HepG2 (cell line): ENCODE measurements at regions not wholly inside any gene's neighbourhood (a gene's known extent, or its start where the extent isn't known, plus 50 kb on each side); places are given as distances from the start of the nearest gene placed in this dataset.

Experiments used
- ATAC-seq: fragments of 200-7000 bp; cut with Tn5 transposase; 3 replicates; pipeline ENCODE4 v1.9.1; 2020; ENCODE audit warnings: mild to moderate bottlenecking, moderate library complexity
- BruUV-seq: library from RNA; stranded (reverse); fragments of 400-500 nt; replicated peaks from 2 replicates; lab custom pipeline; 2021; lab: Mats Ljungman, UMichigan
- CTCF ChIA-PET: fragments of 300-600 bp; formaldehyde crosslinking; extraction: SDS; loops from one replicate; lab custom pipeline; 2021; ENCODE audit warnings: low total read pairs, inconsistent platforms, low intra/inter-chr PET ratio; lab: Yijun Ruan, JAX
- POLR2A ChIA-PET: fragments of 350-600 bp; sonication (Branson Sonifier 250); formaldehyde crosslinking; loops from one replicate; lab custom pipeline; 2020; ENCODE audit warnings: antibody characterized with exemption, inconsistent platforms; lab: Yijun Ruan, JAX
- DNase-seq: peaks from one replicate; pipeline ENCODE4 v3.0.0-alpha.2; 2015; ENCODE audit warnings: low spot score
- FAIRE-seq: peaks from 3 replicates; lab custom pipeline; 2011; peaks lifted over from hg19 to GRCh38; lab: Jason Lieb, UNC
- H2AFZ ChIP-seq: one replicate; pipeline ENCODE4 v1.6.1; 2011; ENCODE audit warnings: low read length, inconsistent platforms
- H3K27ac ChIP-seq: fragments of 300-600 bp; 3 replicates; pipeline ENCODE4 v1.8.0; 2011; ENCODE audit warnings: mixed run types, mild to moderate bottlenecking, mixed read lengths, low read length, inconsistent platforms; ENCODE audit not compliant: insufficient read depth; ENCODE audit errors: extremely low read length
- H3K27me3 ChIP-seq, 2 experiments: fragments of 200-600 bp in 1 of 2; 2 replicates in 1 of 2; 3 replicates in 1 of 2; pipeline versions ENCODE4 v1.6.0 to v1.8.0; 2011; ENCODE audit warnings: low read length in 2 of 2, mild to moderate bottlenecking in 2 of 2, moderate library complexity in 2 of 2, inconsistent platforms in 1 of 2; ENCODE audit not compliant: insufficient read depth in 2 of 2, control insufficient read depth in 1 of 2
- H3K36me3 ChIP-seq, 2 experiments: fragments of 200-600 bp in 1 of 2; replicated peaks in 1 of 2; 2 replicates in 1 of 2; 3 replicates in 1 of 2; pipeline versions ENCODE4 v1.5.1 to v1.8.0; 2011; ENCODE audit warnings: low read length in 2 of 2, inconsistent platforms in 1 of 2; ENCODE audit not compliant: insufficient read depth in 2 of 2, control insufficient read depth in 1 of 2
- H3K4me1 ChIP-seq: 2 replicates; pipeline ENCODE4 v1.5.1; 2012; ENCODE audit warnings: low read length, inconsistent platforms; ENCODE audit not compliant: insufficient read depth
- H3K4me2 ChIP-seq: 2 replicates; pipeline ENCODE4 v1.6.0; 2011; ENCODE audit warnings: low read depth, low read length, inconsistent platforms
- H3K4me3 ChIP-seq, 3 experiments: fragments of 200-600 bp in 1 of 3; sonication (generic), shearing (Covaris generic) in 1 of 3; replicated peaks in 1 of 3; 2 replicates each; pipeline ENCODE4 v1.5.1; 2011 to 2016; ENCODE audit warnings: low read length in 3 of 3, inconsistent platforms in 2 of 3, low read depth in 2 of 3, mild to moderate bottlenecking in 2 of 3, control low read depth in 1 of 3, mixed read lengths in 1 of 3; ENCODE audit not compliant: insufficient read depth in 1 of 3
- H3K79me2 ChIP-seq: one replicate; pipeline ENCODE4 v1.6.1; 2011; ENCODE audit warnings: low read length, inconsistent platforms; ENCODE audit not compliant: insufficient read depth
- H3K9ac ChIP-seq: 2 replicates; pipeline ENCODE4 v1.6.0; 2011; ENCODE audit warnings: mild to moderate bottlenecking, low read depth, low read length, inconsistent platforms; ENCODE audit not compliant: insufficient read depth
- H3K9me3 ChIP-seq: 2 replicates; pipeline ENCODE4 v1.5.1; 2012; ENCODE audit warnings: mild to moderate bottlenecking, low read length
- H4K20me1 ChIP-seq: 2 replicates; pipeline ENCODE4 v1.6.0; 2011; ENCODE audit warnings: inconsistent platforms, mild to moderate bottlenecking, low read length, moderate library complexity; ENCODE audit not compliant: insufficient read depth
- FIP1L1 ChIP-seq: fragments of 200-400 bp; formaldehyde crosslinking; IDR thresholded peaks from 2 replicates; pipeline ENCODE4 v1.6.1; 2018; ENCODE audit warnings: low read depth, mild to moderate bottlenecking, low read length, moderate library complexity, borderline replicate concordance; ENCODE audit not compliant: insufficient read depth
- FOSL1 ChIP-seq: sonication (generic); formaldehyde crosslinking; IDR thresholded peaks from 2 replicates; pipeline ENCODE4 v1.9.0; 2021; ENCODE audit warnings: missing genetic modification reagents, borderline replicate concordance
- FOXA1 ChIP-seq, 2 experiments: fragments of 450-650 bp in 1 of 2; sonication (generic) in 1 of 2; formaldehyde crosslinking in 1 of 2; IDR thresholded peaks; 2 replicates each; pipeline versions ENCODE4 v1.4.0 to v1.6.1; 2016 to 2020; ENCODE audit warnings: missing genetic modification reagents in 1 of 2
- HMG20A ChIP-seq: IDR thresholded peaks from 2 replicates; pipeline ENCODE4 v1.6.1; 2016; ENCODE audit warnings: borderline replicate concordance
- HNF4G ChIP-seq, 2 experiments: sonication (generic) in 1 of 2; formaldehyde crosslinking in 1 of 2; IDR thresholded peaks; 2 replicates each; pipeline versions ENCODE4 v1.4.0 to v1.6.1; 2011 to 2020; ENCODE audit warnings: borderline replicate concordance in 2 of 2, low read depth in 2 of 2, mild to moderate bottlenecking in 2 of 2, low read length in 1 of 2, missing genetic modification reagents in 1 of 2, moderate library complexity in 1 of 2
- KDM2A ChIP-seq: sonication (generic); formaldehyde crosslinking; IDR thresholded peaks from 2 replicates; pipeline ENCODE4 v1.4.0; 2020; ENCODE audit warnings: low read depth, missing genetic modification reagents, borderline replicate concordance
- NRL ChIP-seq: sonication (generic); formaldehyde crosslinking; IDR thresholded peaks from 2 replicates; pipeline ENCODE4 v1.5.0; 2020; ENCODE audit warnings: missing genetic modification reagents, mild to moderate bottlenecking, moderate library complexity, borderline replicate concordance
- PTBP1 ChIP-seq: fragments of 200-400 bp; formaldehyde crosslinking; IDR thresholded peaks from 2 replicates; pipeline ENCODE4 v1.6.1; 2018; ENCODE audit warnings: low read length, low read depth; ENCODE audit not compliant: poor library complexity, severe bottlenecking
- SP1 ChIP-seq, 2 experiments: fragments of 450-650 bp in 1 of 2; sonication (generic) in 1 of 2; formaldehyde crosslinking in 1 of 2; IDR thresholded peaks; 2 replicates each; pipeline versions ENCODE4 v1.4.0 to v1.6.1; 2016 to 2020; ENCODE audit warnings: missing genetic modification reagents in 1 of 2
- STAT6 ChIP-seq: sonication (generic); formaldehyde crosslinking; IDR thresholded peaks from 2 replicates; pipeline ENCODE4 v1.4.0; 2020; ENCODE audit warnings: missing genetic modification reagents, mild to moderate bottlenecking, borderline replicate concordance
- ZNF317 ChIP-seq: sonication (generic); formaldehyde crosslinking; IDR thresholded peaks from 2 replicates; pipeline ENCODE4 v1.5.0; 2020; ENCODE audit warnings: mild to moderate bottlenecking, missing genetic modification reagents
- ZNF577 ChIP-seq: sonication (generic); formaldehyde crosslinking; IDR thresholded peaks from 2 replicates; pipeline ENCODE4 v1.4.0; 2020; ENCODE audit warnings: mild to moderate bottlenecking, low read depth, missing genetic modification reagents, borderline replicate concordance
- ZNF776 ChIP-seq: sonication (generic); formaldehyde crosslinking; IDR thresholded peaks from 2 replicates; pipeline ENCODE4 v1.4.0; 2020; ENCODE audit warnings: mild to moderate bottlenecking, missing genetic modification reagents
- ZSCAN31 ChIP-seq: sonication (generic); formaldehyde crosslinking; IDR thresholded peaks from 2 replicates; pipeline ENCODE4 v1.5.0; 2020; ENCODE audit warnings: low read depth, mild to moderate bottlenecking, missing genetic modification reagents
- in situ Hi-C: cut with HindIII; loops from 2 replicates; pipeline ENCODE4 v1.10.0; 2017; ENCODE audit warnings: low pct_unique_long_range_greater_than_20kb; ENCODE audit not compliant: extremely low pct_ligation_motif_present
- intact Hi-C: fragments of 100-400 bp; cut with micrococcal nuclease; formaldehyde crosslinking; loops from one replicate; pipeline ENCODE4 v1.10.0; 2022; ENCODE audit not compliant: unreplicated experiment
- TF ChIP-seq, protein P1 (sequence below): sonication (generic); formaldehyde crosslinking; IDR thresholded peaks from 2 replicates; pipeline ENCODE4 v1.8.0; 2022; ENCODE audit warnings: low read depth, missing genetic modification reagents
- TF ChIP-seq, protein P2 (sequence below): sonication (generic); formaldehyde crosslinking; IDR thresholded peaks from 2 replicates; pipeline ENCODE4 v1.5.1; 2020; ENCODE audit warnings: mild to moderate bottlenecking, missing genetic modification reagents, borderline replicate concordance

DNA sequence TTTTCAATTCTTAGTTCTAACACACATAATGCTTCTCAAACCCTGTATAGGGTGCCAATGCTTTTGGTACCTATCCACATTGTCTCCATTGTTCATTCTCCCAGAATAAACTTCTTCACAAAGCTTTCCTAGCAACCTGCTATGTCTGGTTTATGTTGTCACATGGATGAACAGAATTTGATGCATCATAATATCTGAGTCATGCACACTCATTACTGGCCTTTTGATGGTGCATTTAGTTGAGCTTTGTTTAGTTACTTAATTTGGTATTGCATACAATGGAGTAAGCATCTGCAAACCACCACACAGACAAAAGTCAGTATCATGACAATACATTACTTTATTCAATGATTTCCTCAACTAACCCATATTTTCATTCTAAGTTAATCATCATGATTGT is 511.6 kb downstream of the CDY2B start (continued):
- TF ChIP-seq, protein P1, sequence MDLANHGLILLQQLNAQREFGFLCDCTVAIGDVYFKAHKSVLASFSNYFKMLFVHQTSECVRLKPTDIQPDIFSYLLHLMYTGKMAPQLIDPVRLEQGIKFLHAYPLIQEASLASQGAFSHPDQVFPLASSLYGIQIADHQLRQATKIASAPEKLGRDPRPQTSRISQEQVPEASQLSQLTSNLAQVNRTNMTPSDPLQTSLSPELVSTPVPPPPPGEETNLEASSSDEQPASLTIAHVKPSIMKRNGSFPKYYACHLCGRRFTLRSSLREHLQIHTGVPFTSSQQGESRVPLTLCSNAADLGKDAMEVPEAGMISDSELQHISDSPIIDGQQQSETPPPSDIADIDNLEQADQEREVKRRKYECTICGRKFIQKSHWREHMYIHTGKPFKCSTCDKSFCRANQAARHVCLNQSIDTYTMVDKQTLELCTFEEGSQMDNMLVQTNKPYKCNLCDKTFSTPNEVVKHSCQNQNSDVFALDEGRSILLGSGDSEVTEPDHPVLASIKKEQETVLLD: no peak
- TF ChIP-seq FOXA1 (IDR thresholded peaks at IDR 0.05): no peak
- TF ChIP-seq FOXA1 (CRISPR knock-in tag; IDR thresholded peaks at IDR 0.05): no peak
- TF ChIP-seq STAT6 (CRISPR knock-in tag): no peak
- TF ChIP-seq SP1 (IDR thresholded peaks at IDR 0.05): no peak
- TF ChIP-seq SP1 (CRISPR knock-in tag; IDR thresholded peaks at IDR 0.05): no peak
- no peak for TF ChIP-seq HNF4G (IDR thresholded peaks at IDR 0.05; ENCODE audit: borderline replicate concordance, low read depth, low read length)
- no peak for TF ChIP-seq HNF4G (CRISPR knock-in tag; IDR thresholded peaks at IDR 0.05; ENCODE audit: borderline replicate concordance, low read depth)
- no peak for TF ChIP-seq HMG20A (CRISPR knock-in tag)

DNA sequence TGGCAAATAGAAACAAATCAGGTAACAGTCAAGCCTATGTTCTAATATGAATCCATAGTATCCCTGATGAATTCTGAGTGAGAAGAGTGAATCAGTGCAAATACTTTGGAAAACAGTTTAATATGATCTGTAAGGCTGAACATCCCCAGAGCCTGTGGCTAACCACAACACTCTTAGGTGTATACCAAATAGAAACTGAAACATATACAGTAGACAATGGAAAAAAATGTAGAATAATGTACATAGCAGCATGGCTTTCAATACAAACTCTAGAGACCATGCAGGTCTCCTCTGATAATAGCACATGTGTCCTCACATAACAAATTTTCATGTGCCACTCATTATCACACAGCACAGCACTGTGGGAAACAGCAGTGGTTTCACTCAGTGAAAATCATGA is 513.6 kb downstream of the CDY2B start:
- Histone ChIP-seq H3K4me2 (no peak overlapping the region), H3K27me3 (no peaks in the 10 kb centered on the region), H3K4me1 (no peaks in the 10 kb centered on the region), H3K27ac (no peak overlapping the region), H3K9me3 (peaks cover 44% of the 10 kb centered on the region), H3K36me3 (no peaks in the 10 kb centered on the region), H2AFZ (no peak overlapping the region), H4K20me1 (no peaks in the 10 kb centered on the region), H3K9ac (no peak overlapping the region), H3K4me3 (no peak overlapping the region), H3K79me2 (no peaks in the 10 kb centered on the region)
- ATAC-seq: no peak
- no peak for FAIRE-seq
- intact Hi-C loops (no loop called here), in situ Hi-C loops (no loop called here)
- BruUV-seq: no TSS peak
- DNase-seq: no peak
- TF ChIP-seq FIP1L1: no peak
- TF ChIP-seq ZSCAN31 (CRISPR knock-in tag): no peak
- TF ChIP-seq ZNF577: no peak
- no peak for TF ChIP-seq FOSL1 (CRISPR knock-in tag)
- TF ChIP-seq KDM2A: no peak
- TF ChIP-seq ZNF317 (CRISPR knock-in tag): no peak
- TF ChIP-seq ZNF776: no peak
- TF ChIP-seq PTBP1: no peak
- TF ChIP-seq NRL: no peak
- TF ChIP-seq, protein P2, sequence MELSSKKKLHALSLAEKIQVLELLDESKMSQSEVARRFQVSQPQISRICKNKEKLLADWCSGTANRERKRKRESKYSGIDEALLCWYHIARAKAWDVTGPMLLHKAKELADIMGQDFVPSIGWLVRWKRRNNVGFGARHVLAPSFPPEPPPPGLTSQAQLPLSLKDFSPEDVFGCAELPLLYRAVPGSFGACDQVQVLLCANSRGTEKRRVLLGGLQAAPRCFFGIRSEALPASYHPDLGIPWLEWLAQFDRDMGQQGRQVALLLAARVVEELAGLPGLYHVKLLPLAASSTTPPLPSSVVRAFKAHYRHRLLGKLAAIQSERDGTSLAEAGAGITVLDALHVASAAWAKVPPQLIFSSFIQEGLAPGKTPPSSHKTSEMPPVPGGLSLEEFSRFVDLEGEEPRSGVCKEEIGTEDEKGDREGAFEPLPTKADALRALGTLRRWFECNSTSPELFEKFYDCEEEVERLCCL: no peak
- ChIA-PET POLR2A (no interaction called here), CTCF (no interaction called here)
